Neural crest cell (in vitro differentiated cells): ENCODE measurements at regions not wholly inside any gene's neighbourhood (a gene's known extent, or its start where the extent isn't known, plus 50 kb on each side); places are given as distances from the start of the nearest gene placed in this dataset.

Experiments
- DNase-seq: peaks from one replicate; pipeline ENCODE4 v3.0.0; 2021; ENCODE audit warnings: low read depth, mixed read lengths, low spot score
- H3K27ac Mint-ChIP-seq: one replicate; pipeline ENCODE4 v1.8.0; 2021; ENCODE audit warnings: mild to moderate bottlenecking, mixed read lengths; ENCODE audit not compliant: unreplicated experiment
- H3K27me3 Mint-ChIP-seq: 2 replicates; pipeline ENCODE4 v1.8.0; 2021; ENCODE audit warnings: low read depth, mild to moderate bottlenecking, mixed read lengths
- H3K36me3 Mint-ChIP-seq: 2 replicates; pipeline ENCODE4 v1.8.0; 2021; ENCODE audit warnings: low read depth, mild to moderate bottlenecking, mixed read lengths
- H3K4me1 Mint-ChIP-seq: 2 replicates; pipeline ENCODE4 v1.8.0; 2021; ENCODE audit warnings: mixed read lengths
- H3K4me3 Mint-ChIP-seq: one replicate; pipeline ENCODE4 v1.8.0; 2021; ENCODE audit warnings: mild to moderate bottlenecking, mixed read lengths
- H3K9me3 Mint-ChIP-seq: 2 replicates; pipeline ENCODE4 v1.8.0; 2021; ENCODE audit warnings: mixed read lengths
- TF ChIP-seq, protein P1 (sequence below): fragments of 200-600 bp; sonication (generic); conservative IDR thresholded peaks from 2 replicates; pipeline ENCODE4 v1.5.0; 2021; ENCODE audit warnings: antibody characterized with exemption, mild to moderate bottlenecking

DNA sequence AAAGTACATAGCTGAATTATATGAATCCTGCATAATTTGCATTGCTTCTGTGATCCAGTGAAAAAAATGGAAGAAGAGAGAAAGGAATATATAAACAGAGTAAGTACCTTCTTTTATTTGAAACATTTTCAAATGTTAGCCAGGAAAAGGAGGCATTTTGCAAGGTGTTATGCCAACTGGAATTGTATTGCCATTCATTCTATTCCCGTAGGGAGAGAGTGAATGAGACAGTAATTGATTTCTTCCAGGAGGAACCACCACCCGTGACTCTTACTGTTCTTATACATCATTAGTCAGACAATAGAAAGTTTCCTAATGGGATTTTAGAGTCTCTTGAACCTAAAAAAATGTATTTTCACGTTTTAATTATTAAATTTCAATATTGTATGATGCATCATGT, 324.1 kb upstream of the ALCAM start:
- H3K4me1 Mint-ChIP-seq = no peaks in the 10 kb centered on the region
- H3K4me3 Mint-ChIP-seq = no peak overlapping the region
- no peaks in the 10 kb centered on the region for H3K27me3 Mint-ChIP-seq
- peaks cover 4% of the 10 kb centered on the region for H3K9me3 Mint-ChIP-seq
- no peak for DNase-seq
- no peaks in the 10 kb centered on the region for H3K36me3 Mint-ChIP-seq
- TF ChIP-seq, protein P1, sequence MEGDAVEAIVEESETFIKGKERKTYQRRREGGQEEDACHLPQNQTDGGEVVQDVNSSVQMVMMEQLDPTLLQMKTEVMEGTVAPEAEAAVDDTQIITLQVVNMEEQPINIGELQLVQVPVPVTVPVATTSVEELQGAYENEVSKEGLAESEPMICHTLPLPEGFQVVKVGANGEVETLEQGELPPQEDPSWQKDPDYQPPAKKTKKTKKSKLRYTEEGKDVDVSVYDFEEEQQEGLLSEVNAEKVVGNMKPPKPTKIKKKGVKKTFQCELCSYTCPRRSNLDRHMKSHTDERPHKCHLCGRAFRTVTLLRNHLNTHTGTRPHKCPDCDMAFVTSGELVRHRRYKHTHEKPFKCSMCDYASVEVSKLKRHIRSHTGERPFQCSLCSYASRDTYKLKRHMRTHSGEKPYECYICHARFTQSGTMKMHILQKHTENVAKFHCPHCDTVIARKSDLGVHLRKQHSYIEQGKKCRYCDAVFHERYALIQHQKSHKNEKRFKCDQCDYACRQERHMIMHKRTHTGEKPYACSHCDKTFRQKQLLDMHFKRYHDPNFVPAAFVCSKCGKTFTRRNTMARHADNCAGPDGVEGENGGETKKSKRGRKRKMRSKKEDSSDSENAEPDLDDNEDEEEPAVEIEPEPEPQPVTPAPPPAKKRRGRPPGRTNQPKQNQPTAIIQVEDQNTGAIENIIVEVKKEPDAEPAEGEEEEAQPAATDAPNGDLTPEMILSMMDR = no peak
- no peak overlapping the region for H3K27ac Mint-ChIP-seq

DNA sequence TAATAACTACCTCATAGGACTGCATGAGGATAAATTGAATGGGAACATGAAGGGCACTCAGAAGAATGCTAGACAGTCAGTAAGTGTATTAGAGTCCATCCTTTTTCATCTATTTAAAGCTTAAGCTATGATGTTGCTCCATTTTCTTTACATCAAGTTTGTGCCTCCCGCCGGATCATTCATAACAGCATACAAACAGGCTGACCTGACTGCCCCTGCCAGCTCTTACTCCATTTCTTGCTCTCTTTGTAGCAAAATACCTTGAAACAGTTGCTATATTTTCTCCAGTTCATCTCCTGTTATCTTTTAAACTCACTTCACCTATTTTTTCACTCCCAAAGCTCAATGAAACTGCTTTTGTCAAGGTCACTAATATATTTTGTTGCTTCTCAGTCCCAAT, 315.6 kb upstream of the ALCAM start:
- H3K4me1 Mint-ChIP-seq = no peaks in the 10 kb centered on the region
- no peaks in the 10 kb centered on the region for H3K9me3 Mint-ChIP-seq
- no peaks in the 10 kb centered on the region for H3K27me3 Mint-ChIP-seq
- no peak for DNase-seq
- H3K36me3 Mint-ChIP-seq = no peaks in the 10 kb centered on the region
- no peak overlapping the region for H3K4me3 Mint-ChIP-seq
- no peak overlapping the region for H3K27ac Mint-ChIP-seq
- TF ChIP-seq, protein P1 = no peak

DNA sequence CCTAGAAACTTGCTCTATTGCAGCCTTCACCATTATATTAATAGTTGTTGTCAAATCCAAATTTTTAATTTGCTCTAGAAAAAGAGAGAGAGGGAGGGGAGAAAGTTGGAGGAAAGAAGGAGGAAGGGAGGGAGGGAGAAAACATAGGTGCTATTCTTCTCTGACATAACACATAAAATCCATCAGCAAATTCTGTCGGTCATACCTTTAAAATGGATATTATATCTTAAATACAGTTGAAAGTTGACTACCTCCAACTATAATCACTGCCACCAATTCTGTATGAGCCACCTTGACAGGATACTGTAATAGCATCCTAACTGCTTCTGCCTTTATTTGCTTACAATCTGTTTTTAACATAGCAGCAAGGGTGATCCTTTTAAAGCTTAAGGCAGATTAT, 314.7 kb upstream of the ALCAM start:
- no peaks in the 10 kb centered on the region for H3K9me3 Mint-ChIP-seq
- H3K36me3 Mint-ChIP-seq = no peaks in the 10 kb centered on the region
- no peak for DNase-seq
- H3K27ac Mint-ChIP-seq = no peak overlapping the region
- no peaks in the 10 kb centered on the region for H3K4me1 Mint-ChIP-seq
- H3K27me3 Mint-ChIP-seq = no peaks in the 10 kb centered on the region
- no peak overlapping the region for H3K4me3 Mint-ChIP-seq
- TF ChIP-seq, protein P1 = no peak

DNA sequence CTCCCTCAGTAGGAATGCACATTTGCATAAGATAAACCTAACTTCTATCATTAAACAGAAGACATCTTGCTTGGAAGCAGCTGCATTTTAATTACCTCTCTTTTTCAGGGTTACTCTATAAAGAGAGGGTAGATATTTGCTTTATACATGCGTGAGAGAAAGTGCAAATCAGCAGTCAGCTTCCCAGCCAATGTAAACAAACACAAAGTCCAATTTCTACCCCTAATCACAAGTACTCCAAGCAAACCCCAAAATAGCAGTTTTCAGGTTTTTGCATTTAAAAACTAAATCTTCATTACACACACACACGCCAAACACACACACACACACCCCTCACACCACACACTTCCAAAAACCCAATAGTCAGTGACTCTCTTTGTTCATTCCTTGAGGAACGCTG, 303.9 kb upstream of the ALCAM start:
- Mint-ChIP-seq H3K27me3 (no peaks in the 10 kb centered on the region), H3K4me1 (no peaks in the 10 kb centered on the region), H3K4me3 (no peak overlapping the region), H3K27ac (no peak overlapping the region), H3K36me3 (peaks cover under 1% of the 10 kb centered on the region), H3K9me3 (peaks cover 1% of the 10 kb centered on the region)
- no peak for DNase-seq
- TF ChIP-seq, protein P1 = no peak

DNA sequence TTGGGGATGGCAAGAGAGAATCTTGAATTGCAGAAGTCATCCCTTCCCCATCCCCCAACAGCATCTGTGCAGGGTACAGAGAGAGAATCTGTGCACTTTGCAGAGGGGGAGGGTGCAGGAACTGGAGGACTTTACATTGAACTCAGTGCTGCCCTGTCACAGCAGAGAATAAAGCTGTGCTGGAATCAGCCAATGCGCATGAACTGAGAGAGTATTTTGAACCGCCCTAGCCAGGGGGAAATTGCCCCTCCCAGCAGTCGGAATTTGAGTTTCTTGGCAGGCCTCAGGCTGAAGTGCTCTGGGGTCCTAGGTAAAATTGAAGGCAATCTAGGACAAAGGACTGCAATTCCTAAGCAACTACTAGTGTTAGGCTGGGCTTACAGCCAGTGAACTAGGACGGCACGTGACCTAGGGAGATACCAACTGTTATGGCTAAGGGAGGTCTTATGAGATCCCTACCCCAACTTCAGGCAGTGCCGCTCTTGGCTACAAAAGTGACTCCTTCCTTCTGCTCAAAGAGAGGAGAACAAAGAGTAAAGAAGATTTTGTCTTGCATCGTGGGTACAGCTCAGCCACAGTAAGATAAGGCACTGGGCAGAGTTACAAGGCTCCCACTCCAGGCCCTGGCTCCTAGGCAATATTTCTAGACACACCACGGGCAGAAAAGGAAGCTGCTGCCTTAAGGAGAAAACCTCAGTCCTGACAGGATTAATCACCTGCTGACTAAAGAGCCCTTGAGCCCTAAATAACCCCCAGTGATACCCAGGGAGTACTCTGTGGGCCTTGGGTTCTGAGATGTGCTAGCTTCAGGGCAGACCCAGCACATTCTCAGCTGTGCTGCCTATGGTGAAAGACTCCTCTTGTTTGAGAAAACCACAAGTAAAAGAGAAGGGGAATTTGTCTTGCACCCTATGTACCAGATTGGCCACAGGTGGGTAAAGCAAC, 300.5 kb upstream of the ALCAM start:
- Mint-ChIP-seq H3K4me1 (no peaks in the 10 kb centered on the region), H3K27ac (no peak overlapping the region), H3K36me3 (peaks cover 4% of the 10 kb centered on the region), H3K4me3 (no peak overlapping the region), H3K27me3 (no peaks in the 10 kb centered on the region), H3K9me3 (peaks cover 13% of the 10 kb centered on the region)
- TF ChIP-seq, protein P1 = no peak
- DNase-seq = no peak
